D341Med (cell line): ENCODE measurements at regions not wholly inside any gene's neighbourhood (a gene's known extent, or its start where the extent isn't known, plus 50 kb on each side); places are given as distances from the start of the nearest gene placed in this dataset.

Experiments used
- DNase-seq: peaks from one replicate; pipeline ENCODE4 v3.0.0; 2012; ENCODE audit warnings: low spot score

GRCh38 chr2:57882895-57883515 lies 163.6 kb upstream of the VRK2 start:
- DNase-seq = no peak

GRCh38 chr2:57884281-57884680 lies 162.3 kb upstream of the VRK2 start:
- DNase-seq = no peak

GRCh38 chr2:57885742-57886141 lies 160.9 kb upstream of the VRK2 start:
- DNase-seq = no peak

- peak; percentile 21 for DNase-seq
Measured at GRCh38 chr2:57886161-57886786, 160.3 kb upstream of the VRK2 start.

GRCh38 chr2:57888463-57888862 lies 158.1 kb upstream of the VRK2 start:
- DNase-seq = no peak

- DNase-seq = no peak
Measured at GRCh38 chr2:57890464-57890863, 156.1 kb upstream of the VRK2 start.

- DNase-seq = no peak
Measured at GRCh38 chr2:57891086-57891712, 155.4 kb upstream of the VRK2 start.

GRCh38 chr2:57892920-57893319 lies 153.7 kb upstream of the VRK2 start:
- no peak for DNase-seq

GRCh38 chr2:57893347-57893746 lies 153.3 kb upstream of the VRK2 start:
- no peak for DNase-seq

GRCh38 chr2:57893786-57894185 lies 152.8 kb upstream of the VRK2 start:
- DNase-seq = no peak

- DNase-seq = no peak
Measured at GRCh38 chr2:57894381-57894780, 152.2 kb upstream of the VRK2 start.

GRCh38 chr2:57897920-57898319 lies 148.7 kb upstream of the VRK2 start:
- DNase-seq = no peak

- no peak for DNase-seq
Measured at GRCh38 chr2:57899898-57900297, 146.7 kb upstream of the VRK2 start.

GRCh38 chr2:57902578-57902977 lies 144.0 kb upstream of the VRK2 start:
- no peak for DNase-seq

GRCh38 chr2:57906152-57906732 lies 140.4 kb upstream of the VRK2 start:
- DNase-seq = peak; percentile 49

GRCh38 chr2:57907411-57907810 lies 139.2 kb upstream of the VRK2 start:
- DNase-seq = no peak

- DNase-seq = no peak
Measured at GRCh38 chr2:57908736-57909161, 137.9 kb upstream of the VRK2 start.

- DNase-seq = no peak
Measured at GRCh38 chr2:57918126-57918525, 128.5 kb upstream of the VRK2 start.

GRCh38 chr2:57920342-57920939 lies 126.2 kb upstream of the VRK2 start:
- DNase-seq = no peak

- no peak for DNase-seq
Measured at GRCh38 chr2:57934659-57935058, 111.9 kb upstream of the VRK2 start.

- DNase-seq = no peak
Measured at GRCh38 chr2:57936216-57936615, 110.4 kb upstream of the VRK2 start.

GRCh38 chr2:57937456-57937855 lies 109.2 kb upstream of the VRK2 start:
- DNase-seq = no peak

- DNase-seq = no peak
Measured at GRCh38 chr2:57941816-57942215, 104.8 kb upstream of the VRK2 start.
